Ecto neural progenitor cell (in vitro differentiated cells): ENCODE measurements at regions not wholly inside any gene's neighbourhood (a gene's known extent, or its start where the extent isn't known, plus 50 kb on each side); places are given as distances from the start of the nearest gene placed in this dataset.

Experiments used
- DNase-seq: peaks from one replicate; pipeline ENCODE4 v3.0.0-alpha.2; 2018; ENCODE audit warnings: low spot score

DNA sequence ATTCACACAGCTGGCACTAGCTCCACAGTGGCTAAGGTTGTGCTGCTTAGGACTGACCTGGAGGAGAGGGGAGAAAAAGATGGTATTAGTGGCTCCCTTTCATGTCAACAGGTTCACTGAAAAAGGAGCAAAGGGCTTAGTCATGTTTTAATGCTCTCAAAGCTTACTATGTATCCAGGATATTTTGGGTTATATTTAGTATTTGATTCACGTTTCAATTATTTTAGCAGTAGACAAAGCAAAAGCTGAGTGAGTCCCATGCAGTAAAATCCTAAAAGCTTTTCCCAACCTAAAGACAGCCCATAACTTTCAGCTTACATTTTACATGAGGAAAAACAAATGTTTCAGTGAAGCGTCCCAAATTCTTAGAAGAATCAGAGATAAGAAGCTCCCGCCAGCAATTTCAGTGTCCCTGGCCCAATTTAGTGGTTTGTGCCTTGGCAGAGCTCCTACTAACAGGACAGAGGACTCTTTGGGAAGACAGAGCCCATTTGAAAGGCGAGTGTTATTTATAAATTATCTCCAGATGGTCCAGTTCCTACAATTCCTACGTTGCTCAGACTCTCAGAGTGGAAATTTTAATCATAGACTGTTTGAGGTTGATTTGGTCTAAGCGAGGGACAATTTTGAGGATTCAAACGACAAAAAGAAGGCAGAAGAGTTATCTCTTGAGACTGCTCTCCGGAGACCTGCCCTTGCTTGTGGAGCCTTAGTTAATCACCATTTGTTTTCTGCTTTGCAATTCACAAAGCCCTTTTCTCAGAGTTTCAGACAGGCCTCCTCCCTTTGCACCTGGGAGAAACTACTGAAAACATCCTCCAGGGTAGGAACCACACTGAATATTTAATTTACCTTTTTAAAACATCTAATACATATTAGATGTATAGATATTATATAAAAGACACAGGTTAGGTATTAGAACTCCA lies 225.0 kb upstream of the ANKRD55 start:
- no peak for DNase-seq

DNA sequence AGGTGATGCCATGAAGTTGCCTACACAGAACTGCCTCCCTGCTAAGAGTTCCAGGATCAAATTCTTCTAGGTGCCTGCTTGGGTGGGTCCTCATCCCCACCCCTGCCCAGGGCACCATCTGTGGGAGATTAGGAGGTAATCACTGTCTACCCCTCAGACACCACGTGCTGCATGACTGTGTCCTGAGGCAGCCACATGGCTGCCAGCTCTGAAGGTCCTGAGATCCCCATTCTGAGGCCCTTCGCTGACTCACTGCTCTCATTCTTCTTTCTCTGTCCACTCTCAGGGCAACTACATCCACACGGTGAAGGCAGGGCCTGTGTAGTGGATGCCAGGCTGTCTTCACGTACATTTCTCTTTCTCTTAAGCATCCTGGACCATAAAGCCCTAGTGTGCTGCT lies 222.9 kb upstream of the ANKRD55 start:
- DNase-seq: no peak

DNA sequence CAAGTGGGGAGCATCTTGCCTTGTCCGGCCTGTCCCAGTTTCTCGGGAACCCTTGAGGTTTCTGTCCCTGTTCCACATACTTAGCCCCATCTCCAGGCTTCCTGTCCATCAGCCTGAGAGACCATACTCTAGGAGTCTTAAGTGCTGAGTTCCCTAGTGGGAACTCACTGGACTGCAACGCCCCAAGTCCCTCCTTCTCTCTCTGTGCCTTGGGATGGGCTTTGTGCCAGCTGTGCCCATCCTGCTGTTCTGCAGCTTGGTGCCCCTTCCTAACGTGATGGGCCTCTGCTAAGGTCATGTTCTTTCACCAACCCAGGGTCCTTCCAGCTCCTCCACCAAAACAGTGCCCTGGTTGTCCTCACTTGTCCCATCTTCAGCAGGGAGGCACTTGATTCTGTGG lies 222.3 kb upstream of the ANKRD55 start:
- DNase-seq: no peak

DNA sequence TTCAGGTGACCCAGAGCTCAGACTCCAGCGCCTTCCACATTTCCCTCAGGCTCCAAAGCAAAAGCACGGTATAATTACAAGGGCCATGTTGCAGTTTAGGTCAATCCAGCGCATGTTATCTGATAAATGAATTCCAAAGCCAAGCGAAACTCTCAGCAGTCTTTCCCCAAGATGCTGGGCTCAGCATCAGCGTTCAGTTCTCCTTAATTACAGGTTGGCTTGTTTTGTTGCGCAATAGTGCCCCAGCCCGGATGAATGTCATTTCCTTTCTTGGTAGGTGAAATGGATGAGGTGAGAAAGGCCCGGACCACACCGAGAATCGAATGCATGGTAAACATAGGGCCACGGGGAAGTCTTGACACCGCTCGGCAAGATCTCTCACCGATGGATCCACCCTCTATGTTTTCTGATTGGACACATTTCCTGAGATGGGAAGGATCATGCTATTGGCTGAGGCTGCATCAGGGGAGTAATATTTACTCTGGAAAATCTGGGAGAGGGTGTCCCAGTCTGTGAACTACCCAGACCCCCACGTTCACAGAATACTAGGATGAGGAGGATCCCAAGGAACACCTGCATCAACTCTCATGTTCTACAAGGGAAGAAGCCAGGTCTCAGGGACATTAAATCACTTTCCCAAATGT lies 221.2 kb upstream of the ANKRD55 start:
- no peak for DNase-seq

DNA sequence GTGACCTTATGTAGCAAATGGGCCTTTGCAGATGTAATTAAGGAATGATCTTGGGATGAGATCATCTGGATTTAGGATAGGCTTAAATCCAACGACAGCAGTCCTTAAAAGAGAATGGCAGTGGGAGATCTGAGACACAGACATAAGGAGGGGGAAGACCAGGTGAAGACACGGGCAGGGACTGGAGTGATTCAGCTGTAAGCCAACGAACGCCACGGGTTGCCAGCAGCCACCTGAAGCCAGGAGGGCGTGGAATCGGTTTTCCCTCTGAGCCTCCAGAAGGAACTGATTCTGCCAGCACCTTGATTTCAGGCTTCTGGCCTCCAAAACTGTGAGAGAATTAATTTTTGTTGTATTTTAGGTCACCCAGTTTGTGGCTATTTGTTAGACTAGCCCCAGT lies 218.6 kb upstream of the ANKRD55 start:
- DNase-seq: no peak

DNA sequence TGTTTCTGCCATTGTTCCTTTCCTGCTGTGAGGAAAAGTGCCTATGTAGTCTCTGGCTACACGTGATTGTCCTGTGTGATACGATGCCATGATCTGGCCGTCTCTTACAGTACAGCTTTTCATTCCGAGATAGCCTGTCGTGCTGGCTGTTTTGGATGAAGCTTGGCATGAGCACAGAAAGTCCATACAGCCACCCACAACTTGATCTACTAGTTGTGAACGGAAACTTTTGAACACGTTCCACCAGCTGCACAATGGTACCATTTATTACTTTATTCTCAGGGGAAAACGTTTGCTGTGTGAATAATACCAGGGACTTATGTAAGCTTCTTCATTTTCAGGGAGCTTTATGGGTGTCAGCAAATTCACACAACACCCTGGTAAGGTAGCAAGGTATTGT lies 217.6 kb upstream of the ANKRD55 start:
- DNase-seq: no peak

DNA sequence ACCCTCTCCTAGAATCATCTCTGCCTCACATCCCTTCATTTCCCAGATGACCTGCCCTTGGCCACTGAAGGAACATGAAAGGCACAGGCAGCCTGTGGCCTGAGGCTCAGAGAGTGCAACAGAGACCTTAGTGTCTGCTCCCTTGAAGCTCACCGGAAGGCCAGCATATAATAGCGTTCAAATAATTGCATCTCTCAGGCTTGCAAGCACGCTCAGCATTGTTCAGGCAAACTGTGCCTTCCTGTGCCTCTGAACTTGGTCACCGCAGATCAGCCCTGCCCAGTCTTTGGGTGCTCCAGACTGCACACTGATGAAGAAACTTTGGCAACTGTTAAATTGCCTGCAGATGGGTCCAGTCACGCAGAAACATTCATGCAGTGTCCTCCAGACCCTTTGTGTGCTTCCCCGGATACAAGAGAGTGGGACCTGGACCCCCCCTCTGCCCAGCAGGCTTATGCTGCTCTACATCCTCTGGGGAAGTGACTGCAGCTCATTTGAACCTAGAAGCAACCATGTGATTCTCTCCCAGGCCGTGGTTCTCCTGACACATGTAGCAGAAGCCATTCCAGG lies 216.0 kb upstream of the ANKRD55 start:
- no peak for DNase-seq

DNA sequence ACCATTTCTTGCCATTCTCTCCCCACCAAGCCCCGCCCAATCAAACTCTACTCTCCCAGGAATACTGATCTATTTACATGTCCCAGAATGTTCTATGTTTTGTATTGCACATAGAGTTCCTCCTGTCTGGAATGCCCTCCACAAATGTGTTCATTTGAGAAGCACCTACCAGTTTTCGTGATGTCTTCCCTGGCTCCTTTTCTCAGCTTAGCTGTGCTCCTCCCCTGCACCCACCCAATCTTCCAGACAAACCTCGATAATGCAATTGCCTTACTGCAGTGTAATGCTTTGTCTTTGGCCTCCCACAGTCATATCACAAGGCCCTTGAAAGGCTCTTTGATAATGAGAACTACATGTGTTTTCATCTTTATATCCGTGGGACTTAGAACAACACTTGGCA lies 214.5 kb upstream of the ANKRD55 start:
- DNase-seq: no peak

DNA sequence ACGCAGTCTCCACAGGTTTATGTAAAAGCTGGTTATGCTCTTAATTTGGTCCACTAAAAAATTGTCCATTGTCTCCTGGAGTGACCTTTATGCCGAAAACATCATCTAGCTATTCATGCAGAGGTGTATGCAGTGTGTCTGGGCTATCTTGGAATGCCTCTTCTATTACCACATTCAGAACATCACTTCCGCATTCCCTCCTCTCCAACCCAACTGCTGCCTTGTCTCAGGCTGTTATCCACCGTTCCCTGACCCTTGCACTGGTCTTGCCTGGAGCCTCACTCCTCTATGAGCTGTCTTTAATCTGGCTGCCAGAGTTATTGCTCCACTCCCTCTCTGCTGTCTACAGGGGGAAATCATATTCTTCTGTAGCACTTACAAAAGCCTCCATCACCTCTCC lies 214.1 kb upstream of the ANKRD55 start:
- DNase-seq: no peak

DNA sequence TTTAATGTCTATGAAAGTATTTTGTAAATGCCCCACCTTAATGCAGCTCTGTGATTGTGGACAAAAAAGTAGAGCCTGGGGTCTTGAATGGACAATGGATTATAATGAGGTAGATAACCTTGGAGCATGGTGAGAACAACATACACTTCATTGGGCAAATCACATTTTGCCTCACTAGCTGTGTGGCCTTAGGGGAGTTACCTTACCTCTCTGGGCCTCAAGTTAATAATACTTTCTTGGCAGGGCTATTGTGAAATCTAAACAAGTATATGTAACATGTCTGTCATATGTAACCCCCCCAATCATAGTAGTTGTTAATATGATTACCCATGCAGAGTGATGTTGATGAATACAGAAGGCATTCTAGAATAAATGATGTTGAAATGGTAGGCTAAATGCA lies 213.6 kb upstream of the ANKRD55 start:
- DNase-seq: no peak

DNA sequence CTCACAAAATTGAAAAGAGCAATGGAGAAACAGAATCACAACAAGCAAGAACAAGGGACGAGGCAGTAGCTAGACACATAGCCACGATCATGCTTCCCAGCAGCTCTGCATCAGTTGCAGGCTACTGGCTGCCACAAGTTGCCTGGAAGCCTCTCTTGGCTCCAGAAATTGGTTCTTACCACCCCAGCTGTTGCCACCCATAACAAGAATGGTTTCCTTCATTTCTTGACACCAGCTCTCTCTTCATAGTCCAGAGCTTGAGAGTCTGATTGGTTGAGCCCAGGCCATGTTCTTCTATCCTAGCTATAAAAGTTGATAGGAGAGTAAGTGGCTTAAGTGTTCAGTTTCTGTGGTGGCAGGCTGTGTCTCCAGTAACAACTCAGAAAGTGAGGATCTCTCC lies 210.7 kb upstream of the ANKRD55 start:
- no peak for DNase-seq

DNA sequence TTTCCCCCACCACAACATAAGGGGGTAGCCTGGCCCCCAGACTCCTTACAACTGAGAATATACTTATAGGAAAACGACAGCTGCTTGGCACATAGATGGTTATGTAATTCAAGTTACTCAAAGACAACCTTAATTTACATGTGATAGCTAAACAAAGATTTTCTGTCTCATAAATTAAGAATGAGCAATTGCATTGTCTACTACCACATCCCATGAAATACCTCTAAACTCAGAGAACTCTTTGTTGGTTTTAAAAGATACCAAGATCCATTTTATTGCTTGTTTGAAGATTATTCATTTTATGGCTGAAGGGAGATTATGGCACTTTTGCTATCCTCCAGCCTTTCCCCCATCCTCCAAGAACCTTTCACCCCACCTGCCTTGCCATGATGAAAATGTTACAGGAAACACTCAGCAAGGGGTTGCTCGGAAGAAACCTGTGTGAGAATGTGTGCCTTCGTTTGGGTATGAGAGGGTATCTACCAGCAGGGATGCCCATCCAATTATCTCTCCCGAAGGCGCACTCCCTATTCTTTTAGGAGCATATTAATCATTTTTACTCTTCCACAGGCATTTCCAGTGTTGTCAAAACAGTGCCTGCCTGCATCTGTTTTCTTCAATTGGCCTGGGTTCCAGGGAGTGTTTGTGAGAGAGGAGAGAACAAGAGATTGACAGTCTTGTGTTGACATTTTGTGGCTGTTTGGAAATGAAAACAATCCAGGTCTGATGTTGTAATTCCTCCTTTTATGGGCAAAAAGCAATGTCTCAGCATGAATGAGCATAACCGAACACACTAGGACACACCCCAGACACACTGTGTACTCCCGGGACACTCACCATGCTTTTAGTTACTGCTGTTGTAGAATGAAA lies 208.0 kb upstream of the ANKRD55 start:
- no peak for DNase-seq

DNA sequence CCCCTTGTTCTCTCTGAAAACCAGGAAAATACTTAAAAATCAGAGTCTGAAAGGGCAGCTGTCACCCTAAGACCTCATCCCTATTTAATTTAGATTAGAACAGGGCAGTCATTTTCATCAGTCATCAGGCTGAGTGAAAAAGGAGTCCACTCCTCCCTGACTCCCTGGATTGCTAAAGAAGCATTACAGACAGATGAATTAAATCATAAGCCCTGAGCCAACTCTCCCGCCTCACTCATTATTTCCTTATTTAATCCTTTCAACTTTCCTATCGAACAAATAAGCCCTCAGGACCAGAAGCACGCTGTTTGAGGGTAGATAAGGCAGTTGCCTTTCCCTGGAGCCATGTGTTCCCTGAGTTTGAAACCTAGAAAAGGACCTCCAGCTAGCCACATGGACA lies 201.9 kb upstream of the ANKRD55 start:
- DNase-seq: no peak

DNA sequence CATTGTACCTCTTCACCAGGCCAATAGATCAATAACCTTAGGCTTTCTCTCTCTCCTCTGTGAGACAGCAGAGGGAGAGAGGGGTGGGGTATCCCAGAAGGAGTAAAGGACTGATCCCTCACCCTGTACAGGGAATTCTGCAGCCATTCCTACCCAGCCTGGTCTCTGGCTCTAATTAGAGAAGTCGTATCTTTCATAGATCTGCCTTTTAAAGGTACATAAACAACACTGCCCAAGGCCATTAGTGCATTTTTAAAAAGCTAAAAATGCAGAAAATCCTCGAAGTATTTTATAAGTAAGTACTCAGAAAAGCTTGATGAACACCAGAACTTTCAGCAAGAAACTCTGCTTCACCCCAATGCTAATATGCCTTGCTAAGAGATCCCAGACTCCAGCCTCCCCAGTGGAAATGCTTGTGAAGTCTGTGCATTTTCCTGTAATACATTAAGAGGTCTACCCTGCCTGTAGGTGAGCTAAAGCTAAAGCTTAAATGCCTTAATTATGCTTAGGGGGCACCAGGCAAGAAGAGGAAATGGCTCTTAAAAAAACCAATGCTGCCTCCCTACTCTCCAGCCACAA lies 200.0 kb upstream of the ANKRD55 start:
- DNase-seq: no peak

DNA sequence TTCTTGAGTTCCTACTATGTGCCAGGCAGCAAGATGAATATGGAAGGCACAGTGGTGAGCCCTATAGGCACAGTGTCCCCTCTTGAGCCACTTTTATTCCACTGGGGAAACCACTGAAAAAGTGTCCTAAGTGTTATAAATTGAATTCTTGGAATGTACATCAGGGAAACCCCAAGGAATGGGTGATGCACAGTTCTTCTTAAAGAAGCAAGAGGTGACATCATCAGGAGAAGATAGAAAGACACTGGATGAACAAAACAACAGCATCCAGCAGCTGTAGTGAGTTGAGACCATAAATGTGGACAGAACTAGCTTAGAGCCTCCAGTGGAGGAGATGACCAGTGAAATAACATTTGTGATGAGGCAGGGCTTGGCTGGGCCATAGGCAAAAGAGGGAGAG lies 199.2 kb upstream of the ANKRD55 start:
- DNase-seq: no peak

DNA sequence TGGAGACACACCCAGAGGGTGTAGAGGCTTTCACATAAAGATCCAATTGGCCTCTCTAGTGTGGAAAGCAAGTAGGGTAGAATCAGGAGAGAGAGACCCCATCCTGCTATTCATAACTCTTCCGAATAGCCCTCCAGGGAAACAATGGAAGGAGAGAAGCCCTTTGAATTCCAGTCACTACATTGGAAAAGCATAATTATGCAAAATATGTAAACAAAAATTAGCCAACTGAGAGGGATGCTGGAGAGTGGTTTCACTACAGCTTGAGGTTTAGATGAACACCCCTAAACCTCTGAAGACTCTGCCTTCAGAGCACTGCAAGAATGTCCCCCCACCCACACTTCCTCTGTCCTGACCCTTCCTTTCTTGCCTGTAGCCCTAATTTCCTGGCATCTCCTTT lies 197.3 kb upstream of the ANKRD55 start:
- no peak for DNase-seq

DNA sequence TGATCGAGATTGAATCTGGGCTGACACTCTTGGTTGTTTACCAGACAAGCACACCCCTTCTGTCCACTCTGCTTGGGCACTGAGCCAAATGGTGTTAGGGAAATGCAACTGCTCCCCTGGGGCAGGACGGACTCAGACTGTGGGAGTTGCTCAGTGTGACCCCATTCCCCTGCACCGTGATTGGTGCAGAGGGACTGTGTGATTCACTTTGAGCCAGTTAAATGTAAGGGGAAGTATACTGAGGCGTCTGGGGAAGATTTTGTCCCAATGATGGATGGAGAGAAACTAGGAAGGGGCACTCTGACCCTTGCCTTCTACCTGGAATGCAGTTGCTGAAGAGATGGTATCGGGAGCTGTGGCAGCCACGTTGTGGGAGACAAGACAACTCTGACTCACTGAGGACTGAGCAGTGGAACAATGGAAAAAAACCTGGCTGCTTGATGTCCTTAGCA lies 196.0 kb upstream of the ANKRD55 start:
- DNase-seq: no peak

DNA sequence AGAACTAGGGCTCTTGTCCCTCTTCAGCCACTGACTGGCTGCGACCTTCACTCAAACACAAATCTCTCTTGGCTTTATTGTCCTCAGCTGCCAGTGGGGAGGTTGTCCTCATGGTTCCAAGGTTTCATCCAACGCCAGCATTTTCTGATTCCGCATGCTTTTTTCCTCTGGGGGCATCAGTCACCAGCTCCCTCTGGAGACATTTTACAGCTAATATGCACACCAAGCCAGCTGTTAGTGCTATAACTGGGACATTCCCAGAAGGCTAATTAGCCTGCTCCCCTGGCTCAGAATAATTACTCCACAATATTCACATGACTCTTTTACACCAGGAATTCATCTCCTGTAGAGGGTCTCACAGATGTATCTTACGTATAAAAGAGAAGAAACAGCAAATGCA lies 193.6 kb upstream of the ANKRD55 start:
- no peak for DNase-seq

DNA sequence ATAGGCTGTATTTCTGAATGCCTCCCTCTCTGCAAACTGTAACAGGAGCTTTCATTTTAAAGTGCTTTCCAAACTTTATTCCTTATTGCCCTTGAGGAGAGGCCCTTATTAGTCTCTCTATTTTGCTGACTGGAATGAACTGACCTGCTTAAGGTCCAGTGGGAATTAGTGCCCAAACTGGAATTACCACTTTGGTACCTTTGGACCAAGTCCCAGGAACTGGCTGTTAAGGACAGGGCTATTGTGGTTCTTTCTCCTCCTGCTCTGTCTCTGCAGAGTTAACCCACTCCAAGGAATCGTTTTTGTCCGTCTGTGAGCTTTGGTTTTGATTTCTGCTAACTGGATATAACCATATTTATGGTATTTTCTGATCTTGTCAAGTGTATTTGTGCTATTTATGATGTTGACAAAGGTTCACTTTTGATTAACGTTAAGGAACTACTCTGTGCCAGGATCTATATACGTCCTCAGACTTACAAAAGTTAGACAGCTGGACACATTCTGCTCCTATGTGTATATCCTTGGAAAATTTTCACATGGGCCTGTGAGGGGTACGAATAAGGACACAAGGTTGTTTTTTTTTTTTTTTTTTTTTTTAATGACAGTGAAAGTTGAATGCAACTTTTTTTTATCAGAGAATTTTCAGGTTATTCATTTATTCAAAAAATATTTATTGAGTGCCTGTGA lies 189.1 kb upstream of the ANKRD55 start:
- DNase-seq: no peak

DNA sequence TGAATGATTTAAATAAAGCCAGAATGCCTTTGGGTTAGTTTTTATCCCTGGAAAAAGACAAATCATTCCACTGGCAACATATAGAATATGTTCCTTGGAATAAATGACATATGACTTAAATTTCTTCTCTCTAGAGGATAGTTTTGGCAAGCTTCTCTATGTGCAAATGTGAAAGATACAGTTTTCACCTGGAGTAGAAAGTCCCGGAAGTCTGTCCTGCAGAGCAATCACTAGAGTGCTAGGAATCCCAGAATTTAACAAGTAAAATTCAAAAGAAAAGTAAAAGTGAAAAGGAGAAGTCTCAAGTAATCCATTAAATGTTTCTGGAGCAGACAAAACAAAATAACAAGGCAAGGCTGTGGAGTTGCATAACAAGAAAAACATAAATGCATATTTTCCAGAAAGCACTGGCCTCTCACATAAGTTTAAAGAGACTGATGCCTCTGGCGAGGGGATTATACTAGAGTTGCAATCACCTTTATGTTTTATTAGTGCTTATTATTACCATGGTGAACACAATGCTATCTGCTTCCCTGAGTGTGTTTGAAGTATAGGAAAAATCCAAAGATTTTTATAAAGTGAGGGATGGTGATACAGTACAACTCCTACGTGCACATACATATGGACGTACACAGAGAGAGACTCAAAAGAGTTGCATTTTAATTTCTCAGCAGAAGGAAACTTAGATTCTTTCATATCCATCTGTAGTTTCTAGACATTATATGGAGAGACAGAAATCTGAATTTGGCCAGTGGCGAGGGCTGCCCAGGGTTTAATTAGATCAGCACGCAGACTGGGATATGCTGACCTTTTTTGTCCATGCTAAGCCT lies 188.3 kb upstream of the ANKRD55 start:
- no peak for DNase-seq
